Liver (tissue), 8 donors: ENCODE measurements at regions not wholly inside any gene's neighbourhood (a gene's known extent, or its start where the extent isn't known, plus 50 kb on each side); places are given as distances from the start of the nearest gene placed in this dataset.

Experiments used
- DNase-seq: peaks from one replicate; pipeline ENCODE4 v3.0.0-alpha.2; 2017; ENCODE audit warnings: low spot score
- H3K27ac ChIP-seq, 2 donors: one replicate each; pipeline ENCODE4 v1.7.0; 2013; ENCODE audit warnings: inconsistent platforms in 2 of 2, low read length in 2 of 2, control low read depth in 1 of 2, low read depth in 1 of 2, mild to moderate bottlenecking in 1 of 2
- H3K27me3 ChIP-seq, 4 donors: one replicate each; pipeline versions ENCODE4 v1.6.1 to v1.7.0; 2013; ENCODE audit warnings: low read length in 3 of 4, inconsistent platforms in 1 of 4, mild to moderate bottlenecking in 1 of 4, moderate library complexity in 1 of 4; ENCODE audit not compliant: control insufficient read depth in 4 of 4, insufficient read depth in 4 of 4
- H3K36me3 ChIP-seq, 4 donors: one replicate each; pipeline versions ENCODE4 v1.6.1 to v1.7.0; 2013; ENCODE audit warnings: low read length in 3 of 4, mild to moderate bottlenecking in 3 of 4, low read depth in 1 of 4, moderate library complexity in 1 of 4; ENCODE audit not compliant: control insufficient read depth in 4 of 4, insufficient read depth in 3 of 4
- H3K4me1 ChIP-seq, 4 donors: one replicate each; pipeline versions ENCODE4 v1.6.1 to v1.7.0; 2013; ENCODE audit warnings: low read length in 3 of 4, mild to moderate bottlenecking in 3 of 4, moderate library complexity in 1 of 4; ENCODE audit not compliant: control insufficient read depth in 4 of 4, insufficient read depth in 4 of 4
- H3K4me3 ChIP-seq, 3 donors: one replicate each; pipeline versions ENCODE4 v1.6.1 to v1.7.0; 2013; ENCODE audit warnings: low read length in 3 of 3, control low read depth in 1 of 3, low read depth in 1 of 3, mild to moderate bottlenecking in 1 of 3
- H3K9ac ChIP-seq, 2 donors: one replicate each; pipeline ENCODE4 v1.7.0; 2013; ENCODE audit warnings: low read length in 2 of 2, mild to moderate bottlenecking in 2 of 2, moderate library complexity in 2 of 2, control low read depth in 1 of 2, low read depth in 1 of 2
- H3K9me3 ChIP-seq, 4 donors: one replicate each; pipeline versions ENCODE4 v1.6.1 to v1.7.0; 2013; ENCODE audit warnings: low read length in 3 of 4; ENCODE audit not compliant: control insufficient read depth in 4 of 4
- ATF3 ChIP-seq: IDR thresholded peaks from 2 replicates; pipeline ENCODE4 v1.6.1; 2016; ENCODE audit warnings: antibody characterized with exemption
- CTCF ChIP-seq: fragments of 150-350 bp; IDR thresholded peaks from 2 replicates; pipeline ENCODE4 v1.5.1; 2017; ENCODE audit warnings: improper control_type of control experiment, low read depth, low read length; ENCODE audit not compliant: missing input control
- EGR1 ChIP-seq, 2 donors: IDR thresholded peaks; 2 replicates each; pipeline ENCODE4 v1.6.1; 2016 to 2018; ENCODE audit warnings: antibody characterized with exemption in 2 of 2, low read depth in 2 of 2
- FOXA1 ChIP-seq: IDR thresholded peaks from 2 replicates; pipeline ENCODE4 v1.6.1; 2016; ENCODE audit warnings: antibody characterized with exemption
- FOXA2 ChIP-seq: IDR thresholded peaks from 2 replicates; pipeline ENCODE4 v1.6.1; 2016; ENCODE audit warnings: antibody characterized with exemption
- GABPA ChIP-seq, 2 donors: IDR thresholded peaks in 1 of 2; conservative IDR thresholded peaks in 1 of 2; 2 replicates each; pipeline ENCODE4 v1.6.1; 2016; ENCODE audit warnings: antibody characterized with exemption in 2 of 2, mild to moderate bottlenecking in 1 of 2, moderate library complexity in 1 of 2
- HNF4A ChIP-seq, 2 donors: conservative IDR thresholded peaks; 2 replicates each; pipeline ENCODE4 v1.6.1; 2016; ENCODE audit warnings: antibody characterized with exemption in 2 of 2, mild to moderate bottlenecking in 2 of 2
- HNF4G ChIP-seq: IDR thresholded peaks from 2 replicates; pipeline ENCODE4 v1.6.1; 2016; ENCODE audit warnings: antibody characterized with exemption
- JUND ChIP-seq, 2 donors: IDR thresholded peaks; 2 replicates each; pipeline ENCODE4 v1.6.1; 2016; ENCODE audit warnings: antibody characterized with exemption in 2 of 2
- MAX ChIP-seq: IDR thresholded peaks from 2 replicates; pipeline ENCODE4 v1.6.1; 2016; ENCODE audit warnings: antibody characterized with exemption
- NR2F2 ChIP-seq: IDR thresholded peaks from 2 replicates; pipeline ENCODE4 v1.6.1; 2016; ENCODE audit warnings: antibody characterized with exemption
- RAD21 ChIP-seq, 2 donors: IDR thresholded peaks; 2 replicates each; pipeline ENCODE4 v1.6.1; 2016; ENCODE audit warnings: antibody characterized with exemption in 2 of 2, mild to moderate bottlenecking in 2 of 2
- REST ChIP-seq: IDR thresholded peaks from 2 replicates; pipeline ENCODE4 v1.6.1; 2016; ENCODE audit warnings: antibody characterized with exemption, mild to moderate bottlenecking
- RXRA ChIP-seq, 2 donors: IDR thresholded peaks; 2 replicates each; pipeline ENCODE4 v1.6.1; 2017 to 2018; ENCODE audit warnings: antibody characterized with exemption in 2 of 2, mild to moderate bottlenecking in 1 of 2
- SP1 ChIP-seq: IDR thresholded peaks from 2 replicates; pipeline ENCODE4 v1.6.1; 2018; ENCODE audit warnings: antibody characterized with exemption, mild to moderate bottlenecking
- TAF1 ChIP-seq: conservative IDR thresholded peaks from 2 replicates; pipeline ENCODE4 v1.6.1; 2016; ENCODE audit warnings: antibody characterized with exemption, mild to moderate bottlenecking
- YY1 ChIP-seq: IDR thresholded peaks from 2 replicates; pipeline ENCODE4 v1.6.1; 2016; ENCODE audit warnings: antibody characterized with exemption, mild to moderate bottlenecking
- ZBTB33 ChIP-seq: IDR thresholded peaks from 2 replicates; pipeline ENCODE4 v1.6.1; 2016; ENCODE audit warnings: antibody characterized with exemption
- WGBS: extraction: QIAGEN DNeasy Blood & Tissue Kit; methylation state at CpG from one replicate; pipeline ENCODE4 v1.1.7; 2013; 5-methylcytosine and 5-hydroxymethylcytosine counted together
- donor health status: healthy.
- donor health status: healthy.
- donor health status: healthy.
- donor health status: healthy.
- donor health status: healthy.

GRCh38 chr15:23839893-23840474 lies 152.9 kb upstream of the NDN start:
- Histone ChIP-seq H3K36me3 (no peaks in the 10 kb centered on the region), H3K27ac (no peak overlapping the region), H3K9ac (no peak overlapping the region), H3K4me1 (no peaks in the 10 kb centered on the region), H3K27me3 (no peaks in the 10 kb centered on the region), H3K9me3 (no peaks in the 10 kb centered on the region), H3K4me3 (no peak overlapping the region)
- DNase-seq: no peak
- TF ChIP-seq GABPA (IDR thresholded peaks at IDR 0.05 in 1 of 2, conservative IDR thresholded peaks at IDR 0.05 in 1 of 2): no peak
- TF ChIP-seq FOXA2: no peak
- no peak for TF ChIP-seq NR2F2
- TF ChIP-seq REST: no peak
- no peak for TF ChIP-seq MAX
- TF ChIP-seq YY1: no peak
- TF ChIP-seq ZBTB33: no peak
- TF ChIP-seq RAD21 (IDR thresholded peaks at IDR 0.05): no peak
- TF ChIP-seq SP1: no peak
- no peak for TF ChIP-seq HNF4G
- TF ChIP-seq TAF1: no peak
- TF ChIP-seq FOXA1: no peak
- TF ChIP-seq CTCF: no peak
- TF ChIP-seq ATF3: no peak
- no peak for TF ChIP-seq HNF4A (conservative IDR thresholded peaks at IDR 0.05)
- no peak for TF ChIP-seq EGR1 (IDR thresholded peaks at IDR 0.05; ENCODE audit: low read depth in 2 of 2)
- no peak for TF ChIP-seq JUND (IDR thresholded peaks at IDR 0.05)
- no peak for TF ChIP-seq RXRA (IDR thresholded peaks at IDR 0.05)
- 45% methylated on average over 6 of the region's 6 CpGs for WGBS
